ENCODE measurements at regions not wholly inside any gene's neighbourhood (a gene's known extent, or its start where the extent isn't known, plus 50 kb on each side); places are given as distances from the start of the nearest gene placed in this dataset.

- Histone ChIP-seq H3K27me3 (no peaks in the 10 kb centered on the region), H3K4me1 (peaks cover 0 to 11% (median 0%) of the 10 kb centered on the region in 4 donors), H3K27ac (replicated peaks in 1 of 4) (no peak overlapping the region), H3K9me3 (no peaks in the 10 kb centered on the region), H3K36me3 (no peaks in the 10 kb centered on the region), H3K4me3 (no peak overlapping the region)
- intact Hi-C loops (cut with DNase I) = no loop called here
- TF ChIP-seq POLR2AphosphoS5 (IDR thresholded peaks at IDR 0.05) (no peak), EP300 (IDR thresholded peaks at IDR 0.05) (no peak), POLR2A (IDR thresholded peaks at IDR 0.05; ENCODE audit: low read depth) (no peak)
- TF ChIP-seq, protein P1, sequence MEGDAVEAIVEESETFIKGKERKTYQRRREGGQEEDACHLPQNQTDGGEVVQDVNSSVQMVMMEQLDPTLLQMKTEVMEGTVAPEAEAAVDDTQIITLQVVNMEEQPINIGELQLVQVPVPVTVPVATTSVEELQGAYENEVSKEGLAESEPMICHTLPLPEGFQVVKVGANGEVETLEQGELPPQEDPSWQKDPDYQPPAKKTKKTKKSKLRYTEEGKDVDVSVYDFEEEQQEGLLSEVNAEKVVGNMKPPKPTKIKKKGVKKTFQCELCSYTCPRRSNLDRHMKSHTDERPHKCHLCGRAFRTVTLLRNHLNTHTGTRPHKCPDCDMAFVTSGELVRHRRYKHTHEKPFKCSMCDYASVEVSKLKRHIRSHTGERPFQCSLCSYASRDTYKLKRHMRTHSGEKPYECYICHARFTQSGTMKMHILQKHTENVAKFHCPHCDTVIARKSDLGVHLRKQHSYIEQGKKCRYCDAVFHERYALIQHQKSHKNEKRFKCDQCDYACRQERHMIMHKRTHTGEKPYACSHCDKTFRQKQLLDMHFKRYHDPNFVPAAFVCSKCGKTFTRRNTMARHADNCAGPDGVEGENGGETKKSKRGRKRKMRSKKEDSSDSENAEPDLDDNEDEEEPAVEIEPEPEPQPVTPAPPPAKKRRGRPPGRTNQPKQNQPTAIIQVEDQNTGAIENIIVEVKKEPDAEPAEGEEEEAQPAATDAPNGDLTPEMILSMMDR (IDR thresholded peaks at IDR 0.05) = no peak
- WGBS = 99% methylated on average over 3 of the region's 3 CpGs
- DNase-seq (ENCODE audit: extremely low spot score) = no peak
These were observed 132.4 kb downstream of the RPL22L1 start for GRCh38 chr3:170737498-170738162.

DNA sequence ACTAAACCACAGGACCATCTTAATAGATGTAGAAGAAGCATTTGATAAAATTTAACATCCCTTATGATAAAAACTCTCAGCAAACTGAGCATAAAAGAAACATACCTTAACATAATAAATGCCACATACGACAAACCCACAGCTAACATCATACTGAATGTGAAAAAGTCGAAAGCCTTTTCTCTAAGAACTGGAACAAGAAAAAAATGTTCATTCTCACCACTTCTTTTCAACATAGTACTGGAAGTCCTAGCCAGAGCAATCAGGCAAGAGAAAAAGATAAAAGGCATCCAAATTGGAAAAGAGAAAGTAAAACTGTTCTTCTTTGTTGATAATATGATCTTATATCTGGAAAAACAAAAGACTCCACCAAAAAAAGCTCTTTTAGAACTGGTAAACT is 134.2 kb downstream of the RPL22L1 start:
- intact Hi-C loops (cut with DNase I) = no loop called here
- H3K4me3 ChIP-seq = no peak overlapping the region
- no peak overlapping the region for H3K27ac ChIP-seq (replicated peaks in 1 of 4)
- no peaks in the 10 kb centered on the region for H3K36me3 ChIP-seq
- H3K27me3 ChIP-seq = no peaks in the 10 kb centered on the region
- TF ChIP-seq POLR2A (IDR thresholded peaks at IDR 0.05; ENCODE audit: low read depth) = no peak
- TF ChIP-seq, protein P1 (IDR thresholded peaks at IDR 0.05) = no peak
- no peak for TF ChIP-seq POLR2AphosphoS5 (IDR thresholded peaks at IDR 0.05)
- TF ChIP-seq EP300 (IDR thresholded peaks at IDR 0.05) = no peak
- no peak for DNase-seq (ENCODE audit: extremely low spot score)
- 68% methylated on average over 2 of the region's 2 CpGs for WGBS
- no peaks in the 10 kb centered on the region for H3K9me3 ChIP-seq
- peaks cover 0 to 8% (median 0%) of the 10 kb centered on the region in 4 donors for H3K4me1 ChIP-seq

DNA sequence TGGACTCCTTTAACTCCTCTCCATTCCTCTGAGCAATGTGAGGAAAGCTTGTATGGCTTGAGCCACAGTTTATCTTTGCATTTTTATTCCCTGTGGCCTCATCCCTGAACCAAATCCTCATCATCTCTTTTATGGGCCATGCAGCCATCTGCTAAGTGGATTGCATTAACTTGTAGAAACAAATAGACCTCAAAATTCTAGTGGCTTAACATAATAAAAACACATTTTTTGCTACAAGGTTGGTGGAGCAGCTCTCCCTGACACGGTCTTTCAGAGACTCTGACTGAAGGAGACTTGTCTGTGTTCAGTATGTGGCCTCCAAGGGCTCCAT is 135.3 kb downstream of the RPL22L1 start:
- H3K9me3 ChIP-seq = no peaks in the 10 kb centered on the region
- 92% methylated on average over 1 of the region's 1 CpG for WGBS
- intact Hi-C loops (cut with DNase I) = no loop called here
- no peaks in the 10 kb centered on the region for H3K36me3 ChIP-seq
- no peak overlapping the region for H3K27ac ChIP-seq (replicated peaks in 1 of 4)
- DNase-seq (ENCODE audit: extremely low spot score) = no peak
- no peaks in the 10 kb centered on the region for H3K27me3 ChIP-seq
- no peaks in the 10 kb centered on the region for H3K4me1 ChIP-seq
- no peak overlapping the region for H3K4me3 ChIP-seq
- no peak for TF ChIP-seq POLR2A (IDR thresholded peaks at IDR 0.05; ENCODE audit: low read depth)
- TF ChIP-seq, protein P1 (IDR thresholded peaks at IDR 0.05) = no peak
- no peak for TF ChIP-seq EP300 (IDR thresholded peaks at IDR 0.05)
- no peak for TF ChIP-seq POLR2AphosphoS5 (IDR thresholded peaks at IDR 0.05)

DNA sequence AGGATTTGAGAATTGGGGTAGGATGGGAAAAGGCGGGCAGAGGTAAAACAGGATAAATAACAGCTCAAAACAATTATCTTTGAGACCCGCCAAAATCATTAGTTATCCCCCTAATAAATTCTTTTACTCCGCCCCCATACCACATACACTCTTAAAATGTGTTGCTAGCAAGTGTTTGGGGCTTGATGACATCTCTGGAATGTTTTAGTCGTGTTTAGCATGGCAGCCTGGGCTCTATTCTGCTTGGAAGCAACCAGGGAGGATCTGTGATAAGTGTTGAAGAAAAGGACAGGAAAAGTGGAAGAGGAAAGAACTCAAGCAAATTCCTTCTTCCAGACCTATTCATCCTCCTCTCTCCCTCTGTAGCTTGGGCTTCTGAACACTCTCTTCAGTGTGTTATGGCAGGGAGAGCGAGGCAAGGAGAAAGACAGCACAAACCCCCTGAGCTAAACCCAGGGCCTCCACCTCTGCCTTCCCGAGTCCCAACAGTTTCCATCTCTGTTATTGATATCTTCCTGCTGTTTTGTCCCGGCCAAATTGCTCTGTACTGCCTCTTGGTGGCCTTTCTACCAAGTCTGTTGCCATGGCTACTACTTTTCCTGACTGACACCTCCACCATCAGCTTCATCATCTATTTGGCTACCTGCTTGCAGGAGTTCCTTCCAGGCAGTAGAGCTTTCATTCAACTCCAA is 135.8 kb downstream of the RPL22L1 start:
- TF ChIP-seq POLR2AphosphoS5 (IDR thresholded peaks at IDR 0.05) (no peak), POLR2A (IDR thresholded peaks at IDR 0.05; ENCODE audit: low read depth) (no peak), EP300 (IDR thresholded peaks at IDR 0.05) (no peak)
- TF ChIP-seq, protein P1 (IDR thresholded peaks at IDR 0.05) = no peak
- WGBS = 47% methylated on average over 7 of the region's 7 CpGs
- intact Hi-C loops (cut with DNase I) = no loop called here

More for the DNA sequence above, 135.8 kb downstream of the RPL22L1 start:
- no peaks in the 10 kb centered on the region for H3K27me3 ChIP-seq
- no peak overlapping the region for H3K4me3 ChIP-seq
- H3K27ac ChIP-seq (replicated peaks in 1 of 4) = peak overlapping the region in 1 of 4 donors; percentile 11
- no peaks in the 10 kb centered on the region for H3K4me1 ChIP-seq
- no peaks in the 10 kb centered on the region for H3K36me3 ChIP-seq
- no peak for DNase-seq (ENCODE audit: extremely low spot score)
- no peaks in the 10 kb centered on the region for H3K9me3 ChIP-seq

Data from esophagus muscularis mucosa (tissue), 4 donors.